ENCODE measurements at regions not wholly inside any gene's neighbourhood (a gene's known extent, or its start where the extent isn't known, plus 50 kb on each side); places are given as distances from the start of the nearest gene placed in this dataset.
"Not testable (repeated sequence)": the region's sequence is repeated elsewhere in the genome, so short reads cannot be mapped to it uniquely, and the experiment has no call there.

GRCh38 chr1:55430206-55430605, 215.0 kb upstream of the USP24 start:
- H3K9me3 ChIP-seq (replicated peaks; ENCODE audit: control insufficient read depth, low read depth, low read length); H3K4me3 ChIP-seq (ENCODE audit: low read length); H3K27me3 ChIP-seq (ENCODE audit: control insufficient read depth, insufficient read depth, low read length); DNase-seq; H3K4me1 ChIP-seq (ENCODE audit: control insufficient read depth, insufficient read depth, low read length); H3K27ac ChIP-seq (ENCODE audit: low read length); H3K36me3 ChIP-seq (ENCODE audit: control insufficient read depth, insufficient read depth, low read length): not testable (repeated sequence)
- WGBS (ENCODE audit: insufficient coverage), result 97% methylated on average over 5 of the region's 8 CpGs

GRCh38 chr1:55428944-55429931, 214.1 kb upstream of the USP24 start:
- no peak overlapping the region for H3K27ac ChIP-seq (ENCODE audit: low read length)
- H3K36me3 ChIP-seq (ENCODE audit: control insufficient read depth, insufficient read depth, low read length), result no peaks in the 10 kb centered on the region
- peak; percentile 35 for DNase-seq
- H3K4me3 ChIP-seq (ENCODE audit: low read length), result no peak overlapping the region
- WGBS (ENCODE audit: insufficient coverage), result 73% methylated on average over 7 of the region's 9 CpGs
- no peaks in the 10 kb centered on the region for H3K4me1 ChIP-seq (ENCODE audit: control insufficient read depth, insufficient read depth, low read length)
- H3K27me3 ChIP-seq (ENCODE audit: control insufficient read depth, insufficient read depth, low read length), result no peaks in the 10 kb centered on the region
- no peaks in the 10 kb centered on the region for H3K9me3 ChIP-seq (replicated peaks; ENCODE audit: control insufficient read depth, low read depth, low read length)

- no peak for DNase-seq
- Histone ChIP-seq H3K4me3 (ENCODE audit: low read length) (no peak overlapping the region), H3K27me3 (ENCODE audit: control insufficient read depth, insufficient read depth, low read length) (no peaks in the 10 kb centered on the region), H3K4me1 (ENCODE audit: control insufficient read depth, insufficient read depth, low read length) (no peaks in the 10 kb centered on the region), H3K9me3 (replicated peaks; ENCODE audit: control insufficient read depth, low read depth, low read length) (no peaks in the 10 kb centered on the region), H3K36me3 (ENCODE audit: control insufficient read depth, insufficient read depth, low read length) (no peaks in the 10 kb centered on the region), H3K27ac (ENCODE audit: low read length) (no peak overlapping the region)
- WGBS (ENCODE audit: insufficient coverage), result 100% methylated on average over 1 of the region's 4 CpGs
These were observed 213.1 kb upstream of the USP24 start for GRCh38 chr1:55428231-55428630.

GRCh38 chr1:55427606-55428005, 212.4 kb upstream of the USP24 start:
- H3K27ac ChIP-seq (ENCODE audit: low read length), result no peak overlapping the region
- no peaks in the 10 kb centered on the region for H3K4me1 ChIP-seq (ENCODE audit: control insufficient read depth, insufficient read depth, low read length)
- DNase-seq, result no peak
- H3K4me3 ChIP-seq (ENCODE audit: low read length), result no peak overlapping the region
- peaks cover under 1% of the 10 kb centered on the region for H3K9me3 ChIP-seq (replicated peaks; ENCODE audit: control insufficient read depth, low read depth, low read length)
- WGBS (ENCODE audit: insufficient coverage), result 61% methylated on average over 3 of the region's 4 CpGs
- no peaks in the 10 kb centered on the region for H3K36me3 ChIP-seq (ENCODE audit: control insufficient read depth, insufficient read depth, low read length)
- H3K27me3 ChIP-seq (ENCODE audit: control insufficient read depth, insufficient read depth, low read length), result peaks cover 2% of the 10 kb centered on the region

- Histone ChIP-seq H3K9me3 (replicated peaks; ENCODE audit: control insufficient read depth, low read depth, low read length) (peaks cover 6% of the 10 kb centered on the region), H3K36me3 (ENCODE audit: control insufficient read depth, insufficient read depth, low read length) (no peaks in the 10 kb centered on the region), H3K4me1 (ENCODE audit: control insufficient read depth, insufficient read depth, low read length) (no peaks in the 10 kb centered on the region), H3K27me3 (ENCODE audit: control insufficient read depth, insufficient read depth, low read length) (peaks cover 2% of the 10 kb centered on the region), H3K4me3 (ENCODE audit: low read length) (no peak overlapping the region), H3K27ac (ENCODE audit: low read length) (no peak overlapping the region)
- DNase-seq, result no peak
- WGBS (ENCODE audit: insufficient coverage), result 44% methylated on average over 1 of the region's 2 CpGs
These were observed 211.5 kb upstream of the USP24 start for GRCh38 chr1:55426619-55427018.

- Histone ChIP-seq H3K27ac (ENCODE audit: low read length) (no peak overlapping the region), H3K27me3 (ENCODE audit: control insufficient read depth, insufficient read depth, low read length) (peaks cover 2% of the 10 kb centered on the region), H3K4me3 (ENCODE audit: low read length) (no peak overlapping the region), H3K4me1 (ENCODE audit: control insufficient read depth, insufficient read depth, low read length) (no peaks in the 10 kb centered on the region), H3K9me3 (replicated peaks; ENCODE audit: control insufficient read depth, low read depth, low read length) (peaks cover 6% of the 10 kb centered on the region), H3K36me3 (ENCODE audit: control insufficient read depth, insufficient read depth, low read length) (no peaks in the 10 kb centered on the region)
- DNase-seq, result no peak
- 79% methylated on average over 2 of the region's 5 CpGs for WGBS (ENCODE audit: insufficient coverage)
These were observed 211.0 kb upstream of the USP24 start for GRCh38 chr1:55426156-55426555.

GRCh38 chr1:55425310-55425930, 210.3 kb upstream of the USP24 start:
- DNase-seq, result no peak
- H3K4me1 ChIP-seq (ENCODE audit: control insufficient read depth, insufficient read depth, low read length), result no peaks in the 10 kb centered on the region
- WGBS (ENCODE audit: insufficient coverage), result 78% methylated on average over 6 of the region's 9 CpGs

GRCh38 chr1:55423376-55423775, 208.2 kb upstream of the USP24 start:
- H3K4me3 ChIP-seq (ENCODE audit: low read length), result no peak overlapping the region
- WGBS (ENCODE audit: insufficient coverage), result no CpG with 5 or more reads among the region's 1 CpG
- H3K9me3 ChIP-seq (replicated peaks; ENCODE audit: control insufficient read depth, low read depth, low read length), result peaks cover 6% of the 10 kb centered on the region
- H3K4me1 ChIP-seq (ENCODE audit: control insufficient read depth, insufficient read depth, low read length), result no peaks in the 10 kb centered on the region
- no peaks in the 10 kb centered on the region for H3K36me3 ChIP-seq (ENCODE audit: control insufficient read depth, insufficient read depth, low read length)
- peak; percentile 55 for DNase-seq
- peaks cover 2% of the 10 kb centered on the region for H3K27me3 ChIP-seq (ENCODE audit: control insufficient read depth, insufficient read depth, low read length)
- peak overlapping the region; percentile 30 for H3K27ac ChIP-seq (ENCODE audit: low read length)

More at GRCh38 chr1:55425310-55425930, 210.3 kb upstream of the USP24 start:
- Histone ChIP-seq H3K4me3 (ENCODE audit: low read length) (no peak overlapping the region), H3K27me3 (ENCODE audit: control insufficient read depth, insufficient read depth, low read length) (peaks cover 2% of the 10 kb centered on the region), H3K36me3 (ENCODE audit: control insufficient read depth, insufficient read depth, low read length) (no peaks in the 10 kb centered on the region), H3K27ac (ENCODE audit: low read length) (no peak overlapping the region), H3K9me3 (replicated peaks; ENCODE audit: control insufficient read depth, low read depth, low read length) (peaks cover 6% of the 10 kb centered on the region)

- Histone ChIP-seq H3K27me3 (ENCODE audit: control insufficient read depth, insufficient read depth, low read length) (peaks cover 2% of the 10 kb centered on the region), H3K4me3 (ENCODE audit: low read length) (no peak overlapping the region), H3K36me3 (ENCODE audit: control insufficient read depth, insufficient read depth, low read length) (no peaks in the 10 kb centered on the region), H3K9me3 (replicated peaks; ENCODE audit: control insufficient read depth, low read depth, low read length) (peaks cover 6% of the 10 kb centered on the region), H3K27ac (ENCODE audit: low read length) (no peak overlapping the region), H3K4me1 (ENCODE audit: control insufficient read depth, insufficient read depth, low read length) (no peaks in the 10 kb centered on the region)
- DNase-seq, result no peak
- WGBS (ENCODE audit: insufficient coverage), result 60% methylated on average over 1 of the region's 3 CpGs
These were observed 206.0 kb upstream of the USP24 start for GRCh38 chr1:55420929-55421716.

- Histone ChIP-seq H3K27me3 (ENCODE audit: control insufficient read depth, insufficient read depth, low read length) (peaks cover 2% of the 10 kb centered on the region), H3K36me3 (ENCODE audit: control insufficient read depth, insufficient read depth, low read length) (no peaks in the 10 kb centered on the region), H3K4me3 (ENCODE audit: low read length) (no peak overlapping the region), H3K9me3 (replicated peaks; ENCODE audit: control insufficient read depth, low read depth, low read length) (peaks cover 6% of the 10 kb centered on the region), H3K4me1 (ENCODE audit: control insufficient read depth, insufficient read depth, low read length) (no peaks in the 10 kb centered on the region), H3K27ac (ENCODE audit: low read length) (peak overlapping the region; percentile 63)
- DNase-seq, result peak; percentile 73
- WGBS (ENCODE audit: insufficient coverage), result no CpG with 5 or more reads among the region's 2 CpGs
These were observed 204.9 kb upstream of the USP24 start for GRCh38 chr1:55420026-55420425.
